ENCODE measurements at regions not wholly inside any gene's neighbourhood (a gene's known extent, or its start where the extent isn't known, plus 50 kb on each side); places are given as distances from the start of the nearest gene placed in this dataset.

DNA sequence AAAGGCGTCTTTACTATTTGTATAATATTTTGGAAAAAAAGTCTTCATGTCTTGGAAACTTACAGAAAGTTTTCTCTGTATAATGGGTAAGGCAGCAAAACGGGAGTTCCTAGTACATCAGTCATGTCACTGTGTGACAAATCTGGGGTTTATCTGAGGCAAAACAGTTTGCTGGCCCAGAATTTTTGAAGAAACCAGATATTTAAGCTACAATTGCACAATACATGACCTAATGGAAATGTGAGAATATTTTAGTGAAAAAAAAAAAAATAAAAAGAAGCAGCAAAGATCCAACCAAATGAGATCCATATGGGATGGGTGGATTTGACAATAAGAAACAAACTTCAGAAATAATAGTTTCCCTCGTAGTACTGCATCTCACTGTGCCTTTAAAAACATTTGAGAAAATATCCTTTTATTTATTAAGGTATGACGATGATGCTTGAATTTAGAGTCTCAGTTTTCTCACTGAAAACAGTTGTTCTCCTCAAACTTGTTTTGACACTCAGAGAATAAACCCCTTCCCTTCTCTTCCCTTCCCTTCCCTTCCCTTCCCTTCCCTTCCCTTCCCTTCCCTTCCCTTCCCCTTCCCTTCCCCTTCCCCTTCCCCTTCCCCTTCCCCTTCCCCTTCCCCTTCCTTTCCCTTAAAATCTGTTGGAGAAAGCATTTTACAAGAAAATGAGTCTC is 180.5 kb upstream of the TUT7 start:
- no peak overlapping the region for H2AFZ ChIP-seq (ENCODE audit: low read length)
- H3K27me3 ChIP-seq (ENCODE audit: low read length) = no peaks in the 10 kb centered on the region
- no peak overlapping the region for H3K4me3 ChIP-seq (ENCODE audit: low read length)
- H3K36me3 ChIP-seq (ENCODE audit: low read depth, low read length) = no peaks in the 10 kb centered on the region
- TF ChIP-seq EZH2 (IDR thresholded peaks at IDR 0.05; ENCODE audit: low read length, unreplicated experiment) (no peak), EZH2phosphoT487 (IDR thresholded peaks at IDR 0.05; ENCODE audit: borderline replicate concordance, low read length) (no peak)
- TF ChIP-seq, protein P1, sequence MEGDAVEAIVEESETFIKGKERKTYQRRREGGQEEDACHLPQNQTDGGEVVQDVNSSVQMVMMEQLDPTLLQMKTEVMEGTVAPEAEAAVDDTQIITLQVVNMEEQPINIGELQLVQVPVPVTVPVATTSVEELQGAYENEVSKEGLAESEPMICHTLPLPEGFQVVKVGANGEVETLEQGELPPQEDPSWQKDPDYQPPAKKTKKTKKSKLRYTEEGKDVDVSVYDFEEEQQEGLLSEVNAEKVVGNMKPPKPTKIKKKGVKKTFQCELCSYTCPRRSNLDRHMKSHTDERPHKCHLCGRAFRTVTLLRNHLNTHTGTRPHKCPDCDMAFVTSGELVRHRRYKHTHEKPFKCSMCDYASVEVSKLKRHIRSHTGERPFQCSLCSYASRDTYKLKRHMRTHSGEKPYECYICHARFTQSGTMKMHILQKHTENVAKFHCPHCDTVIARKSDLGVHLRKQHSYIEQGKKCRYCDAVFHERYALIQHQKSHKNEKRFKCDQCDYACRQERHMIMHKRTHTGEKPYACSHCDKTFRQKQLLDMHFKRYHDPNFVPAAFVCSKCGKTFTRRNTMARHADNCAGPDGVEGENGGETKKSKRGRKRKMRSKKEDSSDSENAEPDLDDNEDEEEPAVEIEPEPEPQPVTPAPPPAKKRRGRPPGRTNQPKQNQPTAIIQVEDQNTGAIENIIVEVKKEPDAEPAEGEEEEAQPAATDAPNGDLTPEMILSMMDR (conservative IDR thresholded peaks at IDR 0.05; ENCODE audit: low read depth, low read length) = no peak
- ChIA-PET CTCF (no interaction called here), POLR2A (ENCODE audit: unreplicated experiment) (no interaction called here)
- intact Hi-C loops (cut with micrococcal nuclease) = no loop called here
- H3F3A ChIP-seq (ENCODE audit: low read length, unreplicated experiment) = no peaks in the 10 kb centered on the region
- no peaks in the 10 kb centered on the region for H3K4me1 ChIP-seq (ENCODE audit: insufficient read depth, low read length)
- no peaks in the 10 kb centered on the region for H4K20me1 ChIP-seq (ENCODE audit: low read length)
- no peak overlapping the region for H3K27ac ChIP-seq (ENCODE audit: low read length)
- H3K4me2 ChIP-seq (ENCODE audit: low read length) = no peak overlapping the region
- no TSS peak for BruUV-seq (replicated peaks)
- DNase-seq (no peak), ATAC-seq (no peak)
- no peak overlapping the region for H3K9ac ChIP-seq (ENCODE audit: low read length)
- H3K9me2 ChIP-seq (replicated peaks; ENCODE audit: low read length) = no peaks in the 10 kb centered on the region
- H3K9me3 ChIP-seq (ENCODE audit: low read length) = no peaks in the 10 kb centered on the region
- H3K79me2 ChIP-seq (ENCODE audit: low read length) = no peaks in the 10 kb centered on the region

DNA sequence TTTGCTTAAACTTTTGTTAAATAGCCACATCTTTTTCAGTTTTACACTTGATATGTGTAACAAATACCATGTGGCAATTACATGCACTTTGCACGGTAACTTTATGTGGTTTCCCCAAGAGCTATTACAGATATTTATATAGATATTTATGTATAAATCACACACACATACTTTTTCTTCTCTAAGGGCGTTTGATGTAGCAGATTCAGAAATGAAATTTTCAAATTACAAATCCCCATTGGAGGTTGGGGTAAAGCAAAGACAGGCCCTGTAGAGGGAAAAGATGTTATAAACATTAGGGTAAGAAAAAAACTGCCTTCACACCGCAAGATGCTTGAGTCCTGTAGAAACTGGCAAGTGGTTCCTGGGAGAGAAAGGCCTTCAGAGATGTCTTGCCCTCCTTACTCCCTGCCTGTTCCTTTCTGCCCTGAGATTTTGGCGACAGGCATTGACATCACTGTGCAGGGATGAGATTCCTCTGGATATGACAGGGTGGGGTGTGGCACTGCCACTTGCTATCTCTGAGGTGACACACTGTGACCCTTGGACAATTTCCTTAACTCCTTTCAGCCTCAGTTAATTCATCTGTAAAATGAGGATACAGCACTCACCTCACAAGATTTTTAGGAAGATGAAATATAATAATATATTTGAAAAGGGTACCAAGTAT is 177.9 kb upstream of the TUT7 start:
- no peaks in the 10 kb centered on the region for H3K9me3 ChIP-seq (ENCODE audit: low read length)
- BruUV-seq (replicated peaks) = no TSS peak

More for the DNA sequence above, 177.9 kb upstream of the TUT7 start:
- Histone ChIP-seq H3F3A (ENCODE audit: low read length, unreplicated experiment) (no peaks in the 10 kb centered on the region), H3K36me3 (ENCODE audit: low read depth, low read length) (no peaks in the 10 kb centered on the region), H3K9ac (ENCODE audit: low read length) (no peak overlapping the region), H3K4me1 (ENCODE audit: insufficient read depth, low read length) (no peaks in the 10 kb centered on the region), H3K79me2 (ENCODE audit: low read length) (no peaks in the 10 kb centered on the region), H3K27me3 (ENCODE audit: low read length) (peaks cover 11% of the 10 kb centered on the region), H3K4me2 (ENCODE audit: low read length) (no peak overlapping the region), H4K20me1 (ENCODE audit: low read length) (no peaks in the 10 kb centered on the region), H3K27ac (ENCODE audit: low read length) (no peak overlapping the region), H2AFZ (ENCODE audit: low read length) (no peak overlapping the region), H3K9me2 (replicated peaks; ENCODE audit: low read length) (no peaks in the 10 kb centered on the region), H3K4me3 (ENCODE audit: low read length) (no peak overlapping the region)
- intact Hi-C loops (cut with micrococcal nuclease) = no loop called here
- no peak for DNase-seq
- POLR2A ChIA-PET (ENCODE audit: unreplicated experiment) = no interaction called here
- no peak for ATAC-seq
- CTCF ChIA-PET = no interaction called here
- TF ChIP-seq EZH2phosphoT487 (IDR thresholded peaks at IDR 0.05; ENCODE audit: borderline replicate concordance, low read length) (no peak), EZH2 (IDR thresholded peaks at IDR 0.05; ENCODE audit: low read length, unreplicated experiment) (no peak)
- TF ChIP-seq, protein P1 (conservative IDR thresholded peaks at IDR 0.05; ENCODE audit: low read depth, low read length) = no peak

All from PC-3 (cell line).